Activated CD8-positive, alpha-beta T cell treated with anti-CD3 and anti-CD28 coated beads, Interleukin-2, amount 10 ng/mL, durations not matched to agents 7 days and 5 days (primary cell): ENCODE measurements at regions not wholly inside any gene's neighbourhood (a gene's known extent, or its start where the extent isn't known, plus 50 kb on each side); places are given as distances from the start of the nearest gene placed in this dataset.
"Not testable (repeated sequence)": the region's sequence is repeated elsewhere in the genome, so short reads cannot be mapped to it uniquely, and the experiment has no call there.

Experiments used
- ATAC-seq: fragments of 150-1000 bp; cut with Tn5 transposase; one replicate; pipeline ENCODE4 v1.10.0; 2021; ENCODE audit warnings: moderate library complexity
- CTCF ChIA-PET: fragments of 350-600 bp; sonication (Branson Sonifier 250); formaldehyde crosslinking; loops from one replicate; lab custom pipeline; 2021; ENCODE audit warnings: antibody characterized with exemption; lab: Charles Lee
- POLR2A ChIA-PET: fragments of 350-600 bp; sonication (Branson Sonifier 250); formaldehyde crosslinking; loops from one replicate; lab custom pipeline; 2021; ENCODE audit warnings: antibody characterized with exemption; lab: Charles Lee
- DNase-seq: peaks from one replicate; pipeline ENCODE4 v3.0.0-alpha.2; 2020
- H3K27ac Mint-ChIP-seq: one replicate; pipeline ENCODE4 v1.8.0; 2021; ENCODE audit warnings: mild to moderate bottlenecking, mixed read lengths
- H3K27me3 Mint-ChIP-seq: one replicate; pipeline ENCODE4 v1.8.0; 2021; ENCODE audit warnings: low read depth, mixed read lengths
- H3K36me3 Mint-ChIP-seq: one replicate; pipeline ENCODE4 v1.8.0; 2021; ENCODE audit warnings: low read depth, mixed read lengths
- H3K4me1 Mint-ChIP-seq: one replicate; pipeline ENCODE4 v1.8.0; 2021; ENCODE audit warnings: low read depth, mixed read lengths
- H3K4me3 Mint-ChIP-seq: one replicate; pipeline ENCODE4 v1.8.0; 2021; ENCODE audit warnings: mild to moderate bottlenecking, mixed read lengths
- H3K9me3 Mint-ChIP-seq: one replicate; pipeline ENCODE4 v1.8.0; 2022; ENCODE audit warnings: mixed read lengths; ENCODE audit not compliant: insufficient read depth

- no peaks in the 10 kb centered on the region for H3K9me3 Mint-ChIP-seq
- H3K4me1 Mint-ChIP-seq = peaks cover 2% of the 10 kb centered on the region
- DNase-seq (no peak), ATAC-seq (no peak)
- CTCF ChIA-PET = no interaction called here
- POLR2A ChIA-PET = no interaction called here
- peaks cover 11% of the 10 kb centered on the region for H3K27me3 Mint-ChIP-seq
- H3K27ac Mint-ChIP-seq = no peak overlapping the region
- H3K4me3 Mint-ChIP-seq = no peak overlapping the region
- no peaks in the 10 kb centered on the region for H3K36me3 Mint-ChIP-seq
These were observed 1097.4 kb upstream of the TMEM132C start for GRCh38 chr12:127169321-127170181.

GRCh38 chr12:127170226-127171180 is 1096.5 kb upstream of the TMEM132C start:
- H3K27me3 Mint-ChIP-seq = peaks cover 11% of the 10 kb centered on the region
- no peak for ATAC-seq
- H3K27ac Mint-ChIP-seq = no peak overlapping the region
- CTCF ChIA-PET = no interaction called here
- no peak overlapping the region for H3K4me3 Mint-ChIP-seq
- no peaks in the 10 kb centered on the region for H3K36me3 Mint-ChIP-seq
- peaks cover 1% of the 10 kb centered on the region for H3K4me1 Mint-ChIP-seq
- POLR2A ChIA-PET = no interaction called here
- no peak for DNase-seq
- H3K9me3 Mint-ChIP-seq = no peaks in the 10 kb centered on the region

GRCh38 chr12:127172861-127173260 is 1094.1 kb upstream of the TMEM132C start:
- no peaks in the 10 kb centered on the region for H3K9me3 Mint-ChIP-seq
- no peak for DNase-seq
- H3K27me3 Mint-ChIP-seq = peaks cover 7% of the 10 kb centered on the region
- CTCF ChIA-PET = no interaction called here
- no peaks in the 10 kb centered on the region for H3K36me3 Mint-ChIP-seq
- H3K4me1 Mint-ChIP-seq = no peaks in the 10 kb centered on the region
- H3K4me3 Mint-ChIP-seq = no peak overlapping the region
- POLR2A ChIA-PET = no interaction called here
- no peak for ATAC-seq
- H3K27ac Mint-ChIP-seq = no peak overlapping the region

- not testable (repeated sequence) for H3K27me3 Mint-ChIP-seq
These were observed 1093.0 kb upstream of the TMEM132C start for GRCh38 chr12:127173971-127174370.

GRCh38 chr12:127174881-127175280 is 1092.1 kb upstream of the TMEM132C start:
- Mint-ChIP-seq H3K4me1 (no peaks in the 10 kb centered on the region), H3K27ac (no peak overlapping the region), H3K27me3 (no peaks in the 10 kb centered on the region), H3K36me3 (no peaks in the 10 kb centered on the region), H3K4me3 (no peak overlapping the region), H3K9me3 (no peaks in the 10 kb centered on the region)
- CTCF ChIA-PET = no interaction called here
- DNase-seq (no peak), ATAC-seq (no peak)
- POLR2A ChIA-PET = no interaction called here

More at GRCh38 chr12:127173971-127174370, 1093.0 kb upstream of the TMEM132C start:
- H3K4me1 Mint-ChIP-seq, H3K4me3 Mint-ChIP-seq, H3K36me3 Mint-ChIP-seq, H3K9me3 Mint-ChIP-seq, DNase-seq, H3K27ac Mint-ChIP-seq, CTCF ChIA-PET, POLR2A ChIA-PET, ATAC-seq: not testable (repeated sequence)

GRCh38 chr12:127175361-127175760 is 1091.6 kb upstream of the TMEM132C start:
- POLR2A ChIA-PET = no interaction called here
- H3K4me1 Mint-ChIP-seq = no peaks in the 10 kb centered on the region
- ATAC-seq (no peak), DNase-seq (no peak)
- H3K27ac Mint-ChIP-seq = no peak overlapping the region
- no peak overlapping the region for H3K4me3 Mint-ChIP-seq
- no peaks in the 10 kb centered on the region for H3K27me3 Mint-ChIP-seq
- H3K36me3 Mint-ChIP-seq = no peaks in the 10 kb centered on the region
- no peaks in the 10 kb centered on the region for H3K9me3 Mint-ChIP-seq
- CTCF ChIA-PET = no interaction called here

- Mint-ChIP-seq H3K27me3 (no peaks in the 10 kb centered on the region), H3K36me3 (no peaks in the 10 kb centered on the region), H3K27ac (no peak overlapping the region), H3K4me3 (no peak overlapping the region), H3K4me1 (no peaks in the 10 kb centered on the region), H3K9me3 (no peaks in the 10 kb centered on the region)
- ChIA-PET POLR2A (no interaction called here), CTCF (no interaction called here)
- no peak for ATAC-seq
- DNase-seq = no peak
These were observed 1090.2 kb upstream of the TMEM132C start for GRCh38 chr12:127176804-127177203.

- Mint-ChIP-seq H3K27ac (no peak overlapping the region), H3K27me3 (no peaks in the 10 kb centered on the region), H3K9me3 (no peaks in the 10 kb centered on the region), H3K36me3 (no peaks in the 10 kb centered on the region), H3K4me3 (no peak overlapping the region), H3K4me1 (no peaks in the 10 kb centered on the region)
- no peak for DNase-seq
- ChIA-PET POLR2A (no interaction called here), CTCF (no interaction called here)
- no peak for ATAC-seq
These were observed 1088.9 kb upstream of the TMEM132C start for GRCh38 chr12:127178052-127178451.

- Mint-ChIP-seq H3K27me3 (no peaks in the 10 kb centered on the region), H3K4me3 (no peak overlapping the region), H3K9me3 (no peaks in the 10 kb centered on the region), H3K36me3 (no peaks in the 10 kb centered on the region), H3K4me1 (no peaks in the 10 kb centered on the region), H3K27ac (no peak overlapping the region)
- ATAC-seq (no peak), DNase-seq (no peak)
- CTCF ChIA-PET = no interaction called here
- POLR2A ChIA-PET = no interaction called here
These were observed 1088.5 kb upstream of the TMEM132C start for GRCh38 chr12:127178463-127178862.

GRCh38 chr12:127179176-127179575 is 1087.8 kb upstream of the TMEM132C start:
- ATAC-seq (no peak), DNase-seq (no peak)
- no peaks in the 10 kb centered on the region for H3K36me3 Mint-ChIP-seq
- no peaks in the 10 kb centered on the region for H3K27me3 Mint-ChIP-seq
- H3K4me3 Mint-ChIP-seq = no peak overlapping the region
- H3K4me1 Mint-ChIP-seq = no peaks in the 10 kb centered on the region
- ChIA-PET CTCF (no interaction called here), POLR2A (no interaction called here)
- H3K27ac Mint-ChIP-seq = no peak overlapping the region
- H3K9me3 Mint-ChIP-seq = no peaks in the 10 kb centered on the region

- H3K4me1 Mint-ChIP-seq = no peaks in the 10 kb centered on the region
These were observed 1085.0 kb upstream of the TMEM132C start for GRCh38 chr12:127182018-127182417.

GRCh38 chr12:127189992-127190391 is 1077.0 kb upstream of the TMEM132C start:
- ChIA-PET CTCF (no interaction called here), POLR2A (no interaction called here)
- no peak for DNase-seq
- Mint-ChIP-seq H3K4me1 (no peaks in the 10 kb centered on the region), H3K27me3 (no peaks in the 10 kb centered on the region), H3K9me3 (no peaks in the 10 kb centered on the region), H3K36me3 (no peaks in the 10 kb centered on the region), H3K4me3 (no peak overlapping the region), H3K27ac (no peak overlapping the region)
- ATAC-seq = no peak

More at GRCh38 chr12:127182018-127182417, 1085.0 kb upstream of the TMEM132C start:
- no peak for ATAC-seq
- ChIA-PET CTCF (no interaction called here), POLR2A (no interaction called here)
- DNase-seq = no peak
- Mint-ChIP-seq H3K4me3 (no peak overlapping the region), H3K9me3 (no peaks in the 10 kb centered on the region), H3K27ac (no peak overlapping the region), H3K36me3 (no peaks in the 10 kb centered on the region), H3K27me3 (no peaks in the 10 kb centered on the region)
